ENCODE measurements at regions not wholly inside any gene's neighbourhood (a gene's known extent, or its start where the extent isn't known, plus 50 kb on each side); places are given as distances from the start of the nearest gene placed in this dataset.
A peak's percentile ranks its signal among the peaks of the same experiment; 100 is the strongest.

GRCh38 chr2:41836948-41837347, 210.9 kb upstream of the PKDCC start (continued):
- TF ChIP-seq BCL3 (IDR thresholded peaks at IDR 0.05; ENCODE audit: borderline replicate concordance, insufficient read depth, low read depth, low read length, poor library complexity, severe bottlenecking) (no peak), POLR2AphosphoS5 (IDR thresholded peaks at IDR 0.05; ENCODE audit: low read length) (no peak), FOXM1 (IDR thresholded peaks at IDR 0.05; ENCODE audit: low read depth, low read length) (no peak), CHD1 (IDR thresholded peaks at IDR 0.05; ENCODE audit: low read depth, low read length) (no peak), USF1 (IDR thresholded peaks at IDR 0.05; ENCODE audit: borderline replicate concordance, extremely low read length, insufficient read depth, low read depth, low read length) (no peak), ZBTB40 (IDR thresholded peaks at IDR 0.05; ENCODE audit: borderline replicate concordance) (peak; percentile 77), NR2F1 (conservative IDR thresholded peaks at IDR 0.05) (peak; percentile 56), CREM (IDR thresholded peaks at IDR 0.05; ENCODE audit: low read depth) (no peak), HSF1 (IDR thresholded peaks at IDR 0.05; ENCODE audit: low read depth, low read length) (no peak), CEBPZ (IDR thresholded peaks at IDR 0.05; ENCODE audit: low read depth, low read length) (no peak), RAD51 (IDR thresholded peaks at IDR 0.05) (no peak), E2F4 (IDR thresholded peaks at IDR 0.05; ENCODE audit: low read depth, low read length) (no peak), CHD4 (IDR thresholded peaks at IDR 0.05) (no peak), ELK1 (IDR thresholded peaks at IDR 0.05; ENCODE audit: low read depth, low read length) (no peak), CBX5 (IDR thresholded peaks at IDR 0.05; ENCODE audit: low read depth) (no peak), CBX3 (IDR thresholded peaks at IDR 0.05; ENCODE audit: borderline replicate concordance, low read depth) (no peak)

Measured in GM12878 (cell line).